ENCODE measurements at regions not wholly inside any gene's neighbourhood (a gene's known extent, or its start where the extent isn't known, plus 50 kb on each side); places are given as distances from the start of the nearest gene placed in this dataset.

DNA sequence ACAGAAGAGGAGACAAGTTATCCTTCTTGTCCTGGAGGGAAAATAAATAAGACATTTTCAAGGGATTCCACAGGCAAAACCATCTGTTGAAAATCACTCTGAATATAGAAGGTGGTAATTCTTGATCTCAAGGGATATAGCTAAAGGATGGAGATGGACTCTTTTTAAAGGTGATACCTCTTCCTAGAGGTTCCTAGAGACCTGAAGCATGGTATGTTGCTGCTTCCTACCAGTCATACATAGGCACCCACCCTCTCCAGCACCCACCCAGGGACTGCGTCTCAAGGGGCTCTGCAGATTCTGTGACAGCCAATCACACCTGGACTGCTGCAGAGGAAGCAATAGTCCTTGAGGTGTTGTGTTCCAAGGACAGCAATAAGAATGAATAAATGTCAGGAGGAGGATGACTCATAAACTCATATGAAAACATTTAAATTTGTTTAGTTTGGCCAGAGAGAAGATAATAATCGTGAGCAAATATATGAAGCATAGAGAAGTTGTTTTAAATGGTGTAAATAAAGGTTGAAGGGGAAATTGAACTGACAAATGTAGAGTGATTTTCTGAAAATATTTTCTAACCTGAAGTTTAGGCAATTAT lies 741.6 kb upstream of the CBLB start:
- DNase-seq (ENCODE audit: low read depth in 3 of 3): no peak

DNA sequence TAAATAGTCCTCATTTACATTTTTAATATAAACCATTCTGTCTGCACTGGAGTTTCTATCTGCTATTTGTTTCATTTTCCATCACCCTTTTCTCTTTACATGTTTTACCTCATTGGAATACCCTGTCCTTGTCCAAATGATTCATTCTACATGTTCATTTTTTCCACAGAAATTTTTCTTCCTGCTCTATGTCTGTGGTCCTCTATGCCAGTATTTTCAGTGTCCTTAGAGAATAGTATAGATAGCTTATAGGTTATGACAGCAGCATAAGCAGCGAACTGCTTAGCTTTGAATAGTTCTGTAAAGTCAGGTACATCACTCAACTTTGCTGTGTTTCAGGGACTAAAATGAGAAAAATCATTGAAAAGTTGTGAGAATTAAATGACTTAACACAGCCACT lies 742.3 kb upstream of the CBLB start:
- no peak for DNase-seq (ENCODE audit: low read depth in 3 of 3)

DNA sequence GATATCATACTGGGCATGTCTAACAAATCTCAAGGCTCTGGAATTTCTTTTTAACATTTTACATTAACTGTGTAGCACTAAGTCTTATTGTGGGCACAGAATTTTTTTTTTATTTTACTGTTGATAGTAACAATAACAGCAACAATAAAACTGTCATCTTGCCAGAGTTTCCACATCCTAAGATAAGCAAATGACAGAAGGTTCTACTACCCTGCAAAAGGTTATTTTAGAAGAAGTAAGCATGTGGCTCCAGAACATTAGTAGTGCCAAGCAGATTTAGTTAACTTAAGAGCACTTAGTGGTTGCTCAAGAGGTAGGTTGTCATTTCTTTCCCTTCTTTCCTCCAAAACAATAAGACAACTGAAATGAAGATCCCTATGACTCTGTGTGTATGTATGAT lies 743.0 kb upstream of the CBLB start:
- DNase-seq (ENCODE audit: low read depth in 3 of 3): no peak

DNA sequence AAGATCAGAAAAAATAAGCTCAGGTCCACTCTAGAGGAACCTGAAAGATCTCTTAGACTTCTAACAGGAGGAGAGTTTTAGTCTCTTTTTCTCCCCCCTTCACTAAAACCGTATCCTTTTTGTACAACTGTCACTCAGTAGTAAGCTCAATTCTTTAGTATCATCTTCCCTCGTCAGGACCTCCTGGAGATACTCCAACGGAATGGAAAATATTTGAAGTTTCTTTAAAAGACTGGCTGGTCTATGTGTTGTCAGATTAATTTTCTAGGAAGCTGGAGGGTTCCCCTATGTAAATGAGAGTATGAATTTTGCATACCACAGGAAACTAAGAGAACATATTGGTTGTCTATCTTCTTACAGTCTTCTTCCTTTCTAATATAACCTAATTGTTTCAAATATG lies 747.7 kb upstream of the CBLB start:
- DNase-seq (ENCODE audit: low read depth in 3 of 3): no peak

DNA sequence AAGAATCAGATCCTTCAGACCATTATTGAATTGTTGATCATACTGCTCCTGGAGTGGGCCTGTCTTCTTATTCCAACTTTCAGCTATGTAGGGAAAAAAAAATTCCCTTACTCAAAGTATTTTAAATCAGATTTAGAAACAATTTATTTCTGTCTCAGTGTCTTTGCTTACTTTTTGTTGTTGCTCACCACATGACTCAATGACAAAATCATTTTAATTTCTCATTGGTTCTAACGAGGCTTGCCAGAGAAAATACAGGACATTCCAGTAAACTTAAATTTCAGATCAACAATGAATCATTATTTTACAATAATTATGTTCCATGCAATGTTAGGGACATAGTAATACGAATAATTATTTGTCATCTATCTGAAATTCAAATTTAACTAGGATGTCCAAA lies 748.5 kb upstream of the CBLB start:
- DNase-seq (ENCODE audit: low read depth in 3 of 3): no peak

DNA sequence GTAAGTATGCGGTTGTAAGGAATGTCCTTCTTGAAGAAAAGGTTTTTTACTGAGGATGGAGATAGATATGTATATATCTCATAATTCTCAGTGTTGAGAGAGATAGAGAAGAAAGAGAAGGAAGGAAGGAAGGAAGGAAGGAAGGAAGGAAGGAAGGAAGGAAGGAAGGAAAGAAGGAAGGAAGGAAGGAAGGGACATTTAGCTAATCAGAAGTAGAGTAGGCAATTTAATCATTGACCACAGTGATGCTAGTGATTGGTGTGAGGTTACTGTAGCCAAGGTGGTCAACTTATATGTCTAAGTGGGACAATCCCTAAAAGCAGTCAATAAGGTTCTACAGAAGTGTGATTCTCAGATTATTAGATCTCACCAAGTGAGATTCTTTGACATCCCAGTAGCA lies 751.8 kb upstream of the CBLB start:
- DNase-seq (ENCODE audit: low read depth in 3 of 3): no peak

DNA sequence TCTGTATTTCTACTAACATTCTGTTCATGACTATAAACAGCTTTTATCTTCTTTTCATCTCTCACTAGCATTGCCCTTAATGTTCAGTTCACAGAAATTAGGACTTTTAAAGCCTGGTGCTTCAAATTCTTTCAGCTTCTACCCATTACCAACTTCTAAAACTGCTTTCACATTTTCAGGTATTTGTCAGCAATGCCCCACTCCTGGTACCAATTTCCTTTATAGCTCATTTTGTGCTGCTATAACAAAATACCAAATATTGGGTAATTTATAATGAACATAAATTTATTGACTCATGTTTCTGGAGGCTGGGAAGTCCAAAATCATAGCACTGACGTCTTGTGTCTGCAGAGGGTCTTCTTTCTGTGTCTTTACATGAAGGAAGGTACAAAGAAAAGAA lies 753.1 kb upstream of the CCDC54 start:
- no peak for DNase-seq (ENCODE audit: low read depth in 3 of 3)

DNA sequence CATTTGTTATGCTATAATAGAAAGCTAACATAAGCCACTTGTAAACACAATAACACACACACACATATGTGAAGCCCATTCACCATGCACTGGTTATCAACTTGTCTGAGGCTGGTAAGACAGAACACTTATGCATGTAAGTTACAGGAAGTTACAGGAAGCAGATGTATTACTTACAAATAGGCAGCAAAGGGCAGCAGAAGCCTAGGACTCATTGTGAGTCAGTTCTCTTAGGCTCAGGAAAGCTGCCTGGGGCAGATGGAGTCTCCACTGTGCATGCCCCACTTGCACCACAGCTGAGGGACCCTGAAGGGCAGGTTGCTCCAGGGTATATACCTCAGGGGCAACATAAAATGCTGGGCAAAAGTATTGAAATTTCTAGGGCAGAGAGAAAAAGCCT lies 748.8 kb upstream of the CCDC54 start:
- DNase-seq (ENCODE audit: low read depth in 3 of 3): no peak

DNA sequence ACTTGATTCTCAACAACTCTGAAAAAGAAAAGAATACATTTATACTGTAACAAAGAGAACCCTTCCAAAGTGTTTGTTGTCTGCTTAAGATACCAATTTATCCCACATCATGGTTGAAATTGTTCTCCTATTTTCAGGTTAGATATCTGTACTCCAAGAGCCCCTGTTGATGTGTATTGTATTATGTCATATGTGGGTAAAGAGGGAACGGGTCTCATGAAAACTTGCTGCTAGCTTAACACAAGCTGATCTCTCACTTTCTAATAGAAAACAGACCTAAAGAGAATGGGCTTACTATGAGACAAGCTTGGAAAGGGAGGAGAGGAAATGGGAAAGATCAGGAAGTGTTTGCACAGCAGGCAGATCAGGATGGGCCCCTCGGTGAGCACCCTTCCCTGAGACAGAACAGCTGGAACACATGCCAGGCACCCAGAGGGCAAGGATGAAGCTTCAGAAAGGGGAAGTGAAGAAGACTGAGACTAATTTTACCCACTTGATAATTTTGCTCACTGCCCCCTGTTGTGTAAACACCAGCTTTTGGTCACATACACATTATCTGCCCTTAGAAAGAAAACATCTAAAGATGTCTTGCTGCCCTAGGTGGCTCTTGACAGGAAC lies 747.9 kb upstream of the CCDC54 start:
- no peak for DNase-seq (ENCODE audit: low read depth in 3 of 3)

DNA sequence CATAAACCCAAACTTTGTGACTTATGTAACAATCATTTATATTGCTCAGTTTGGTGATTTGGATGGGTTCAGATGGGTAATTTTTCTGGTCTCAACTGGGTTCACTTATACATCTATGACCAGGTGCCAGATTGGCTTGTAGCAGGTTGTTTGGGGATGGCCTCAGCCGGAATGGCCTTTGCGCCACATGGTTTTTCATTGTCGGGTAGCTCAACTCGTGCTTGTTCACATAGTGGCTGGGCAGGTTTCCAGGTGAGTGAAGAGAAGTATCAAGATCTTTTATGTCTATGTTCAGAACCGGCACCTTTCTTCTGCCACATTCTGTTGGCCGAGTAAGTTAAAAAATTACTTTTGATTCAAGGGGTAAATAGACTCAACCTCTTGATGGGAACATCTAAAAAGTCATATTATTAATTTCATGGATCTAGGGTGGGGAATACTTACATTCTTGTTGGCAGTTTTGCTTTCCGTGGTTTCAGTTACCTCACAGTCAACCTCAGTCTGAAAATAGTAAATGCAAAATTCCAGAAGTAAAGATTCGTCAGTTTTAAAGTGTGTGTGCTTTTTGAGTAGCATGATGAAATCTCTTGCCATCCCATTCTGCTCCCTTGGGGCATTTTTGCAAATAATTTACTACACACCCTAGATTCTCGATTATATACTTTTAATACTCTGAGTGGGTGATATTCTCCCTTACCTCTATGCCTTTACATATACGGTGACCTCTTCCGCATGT lies 745.7 kb upstream of the CCDC54 start:
- DNase-seq (ENCODE audit: low read depth in 3 of 3): no peak

DNA sequence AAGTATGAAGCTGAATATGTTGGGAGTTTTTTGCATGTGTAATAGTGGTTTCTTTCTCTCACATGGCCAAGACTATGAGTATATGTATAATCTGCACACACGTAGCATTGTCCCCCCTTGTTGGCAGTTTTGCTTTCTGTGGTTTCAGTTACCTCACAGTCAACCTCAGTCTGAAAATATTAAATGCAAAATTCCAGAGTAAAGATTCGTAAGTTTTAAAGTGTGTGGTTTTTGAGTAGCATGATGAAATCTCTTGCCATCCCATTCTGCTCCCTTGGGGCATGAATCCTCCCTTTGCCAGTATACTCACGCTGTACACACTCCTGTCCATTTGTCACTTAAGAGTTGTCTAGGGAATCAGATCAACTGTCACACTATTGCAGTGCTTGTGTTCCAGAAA lies 742.0 kb upstream of the CCDC54 start:
- no peak for DNase-seq (ENCODE audit: low read depth in 3 of 3)

DNA sequence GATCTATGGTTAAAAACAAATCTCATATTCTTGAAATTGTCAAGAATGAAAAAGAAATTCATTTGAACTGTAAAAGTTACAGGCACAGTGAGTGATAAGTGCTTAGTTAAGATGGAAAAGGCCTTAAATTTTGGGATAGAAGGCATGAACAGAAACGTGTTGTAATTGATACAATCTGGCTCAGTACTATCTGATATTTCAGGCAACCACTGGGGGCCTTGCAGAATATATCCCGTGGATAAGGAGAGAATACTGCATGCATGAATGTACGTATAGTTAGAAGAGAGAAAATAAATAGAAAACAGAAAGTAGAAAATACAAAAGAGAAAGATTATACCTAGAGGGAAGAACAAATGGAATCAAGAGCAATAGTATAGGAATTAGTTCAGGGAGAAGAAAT lies 741.4 kb upstream of the CCDC54 start:
- DNase-seq (ENCODE audit: low read depth in 3 of 3): no peak

DNA sequence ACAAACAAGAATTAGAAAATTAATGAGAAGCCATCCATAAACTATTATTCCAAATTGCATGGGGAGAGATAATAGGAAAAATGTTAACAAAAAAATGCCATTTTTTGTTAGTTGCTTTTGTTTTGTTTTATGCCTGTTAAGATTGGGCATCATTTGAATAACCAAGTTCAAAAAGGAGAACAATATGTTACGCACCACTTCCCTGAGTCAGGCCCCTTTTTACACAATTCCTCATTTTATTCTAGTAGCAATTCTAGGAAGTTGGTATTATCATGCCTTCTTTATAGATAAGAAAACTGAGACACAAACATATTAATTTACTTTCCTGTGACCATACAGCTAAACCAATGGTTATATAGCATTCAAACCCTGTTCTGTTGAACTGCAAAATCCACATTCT lies 736.9 kb upstream of the CCDC54 start:
- no peak for DNase-seq (ENCODE audit: low read depth in 3 of 3)

DNA sequence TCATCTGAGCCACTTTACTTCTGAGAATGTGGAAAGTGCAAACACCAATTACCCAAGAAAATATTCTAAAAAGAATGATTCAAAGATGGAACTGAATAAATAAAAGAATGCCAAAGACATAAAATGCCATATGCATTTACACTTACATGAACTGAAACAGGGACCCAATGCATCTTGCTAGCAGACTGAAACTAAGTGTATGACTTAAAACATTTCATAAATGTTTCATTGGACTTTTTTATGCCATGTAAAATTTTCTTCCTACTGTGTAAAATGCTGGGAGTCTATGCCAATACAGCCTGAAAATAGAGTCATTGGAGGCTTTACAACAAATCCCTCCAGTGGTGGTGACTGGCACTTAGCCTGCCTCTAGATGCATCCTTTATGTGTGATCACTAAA lies 735.1 kb upstream of the CCDC54 start:
- DNase-seq (ENCODE audit: low read depth in 3 of 3): no peak

DNA sequence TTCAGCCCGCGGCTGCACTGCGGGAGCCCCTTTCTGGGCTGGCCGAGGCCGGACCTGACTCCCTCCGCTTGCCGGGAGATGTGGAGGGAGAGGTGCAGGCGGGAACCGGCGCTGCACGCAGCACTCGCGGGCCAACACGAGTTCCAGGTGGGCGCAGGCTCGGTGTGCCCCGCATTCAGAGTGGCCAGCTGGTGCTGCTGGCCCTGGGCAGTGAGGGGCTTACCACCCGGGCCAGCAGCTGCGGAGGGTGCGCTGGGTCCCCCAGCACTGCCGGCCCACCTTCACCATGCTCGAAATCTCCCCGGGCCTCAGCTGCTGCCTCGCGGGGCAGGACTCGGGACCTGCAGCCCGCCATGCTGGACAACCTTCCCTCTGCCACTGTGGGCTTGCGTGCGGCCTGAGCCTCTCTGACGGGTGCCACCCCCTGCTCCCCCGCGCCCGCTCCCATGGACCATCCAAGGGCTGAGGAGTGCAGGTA lies 733.5 kb upstream of the CCDC54 start:
- DNase-seq (ENCODE audit: low read depth in 3 of 3): no peak

DNA sequence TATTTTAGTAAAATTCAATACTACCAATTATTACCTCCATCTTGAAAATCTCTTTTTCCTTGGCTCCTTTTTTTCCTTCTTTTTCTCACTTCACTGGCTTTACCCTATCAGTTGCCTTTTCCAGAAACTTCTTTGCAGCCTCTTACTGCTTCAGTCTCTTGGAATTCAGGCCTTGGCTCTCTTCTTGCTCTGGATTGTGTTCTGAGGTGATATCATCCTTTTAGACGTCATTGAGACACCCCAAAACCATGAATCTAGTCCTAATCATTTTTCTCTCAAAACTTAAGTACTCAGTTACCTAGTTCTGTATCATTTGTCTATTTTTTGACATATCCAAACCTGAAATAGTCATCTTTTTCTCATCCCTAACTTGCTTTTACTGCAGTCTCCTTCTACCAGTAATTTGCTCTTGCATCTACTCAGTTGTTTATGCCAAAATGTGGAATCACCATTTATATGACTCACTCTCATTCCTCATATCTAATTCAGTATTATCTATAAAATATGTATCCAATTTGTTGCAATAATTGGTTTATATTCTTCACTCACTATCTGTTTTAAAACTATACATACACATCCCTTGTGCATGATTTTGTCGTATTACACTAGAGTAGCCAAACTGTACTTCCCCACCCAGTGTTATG lies 703.2 kb upstream of the CCDC54 start:
- no peak for DNase-seq (ENCODE audit: low read depth in 3 of 3)

DNA sequence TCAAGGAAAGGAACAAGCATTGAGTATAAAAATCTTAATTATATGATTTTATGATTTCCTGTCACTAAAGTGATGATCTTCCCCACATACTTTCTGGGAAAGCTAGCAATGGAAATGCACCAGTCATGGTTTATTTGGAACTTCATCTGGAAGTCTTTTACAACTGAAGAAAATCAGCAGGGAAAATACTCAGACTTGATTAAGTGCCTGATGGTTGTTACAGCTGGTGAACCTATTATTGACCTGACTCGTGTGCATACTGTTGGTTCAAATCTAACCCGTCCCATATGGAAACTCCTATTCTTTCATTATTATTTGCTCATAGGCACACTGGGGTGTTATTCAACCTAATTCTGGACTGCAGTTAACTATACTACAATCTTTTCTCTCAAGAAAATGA lies 701.8 kb upstream of the CCDC54 start:
- no peak for DNase-seq (ENCODE audit: low read depth in 3 of 3)

DNA sequence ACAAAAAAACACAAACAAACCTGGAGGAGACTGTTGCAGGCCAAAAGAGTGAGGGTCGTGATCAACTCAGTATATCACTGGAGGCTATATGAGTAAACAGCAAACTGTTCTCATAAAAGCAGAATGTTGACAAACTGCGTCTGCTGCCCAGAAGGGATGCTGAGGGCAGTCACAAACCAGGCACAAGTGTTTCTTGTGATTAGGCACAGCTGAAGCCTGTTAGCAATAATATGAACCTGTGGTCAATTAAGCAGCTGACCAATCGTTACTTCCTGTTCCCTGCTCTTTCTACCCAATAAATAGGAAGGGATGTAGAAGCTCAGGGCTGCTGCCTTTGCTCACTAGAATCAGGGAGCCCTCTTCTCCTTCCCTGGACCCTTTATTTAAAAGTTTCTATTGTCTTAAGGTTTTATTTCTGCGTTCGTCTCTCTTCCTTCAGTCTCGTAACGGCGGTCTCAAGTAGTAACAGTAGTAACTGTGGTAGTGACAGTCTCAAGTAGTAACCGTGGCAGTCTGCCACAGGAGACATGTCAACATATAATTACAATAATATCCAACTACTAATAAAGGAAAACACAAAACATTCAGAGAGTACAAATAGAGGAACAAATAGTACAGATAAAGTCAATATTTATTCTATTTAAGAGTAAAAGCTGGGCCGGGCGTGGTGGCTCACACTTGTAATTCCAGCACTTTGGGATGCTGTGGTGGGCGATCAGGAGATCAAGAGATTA lies 698.4 kb upstream of the CCDC54 start:
- no peak for DNase-seq (ENCODE audit: low read depth in 3 of 3)

DNA sequence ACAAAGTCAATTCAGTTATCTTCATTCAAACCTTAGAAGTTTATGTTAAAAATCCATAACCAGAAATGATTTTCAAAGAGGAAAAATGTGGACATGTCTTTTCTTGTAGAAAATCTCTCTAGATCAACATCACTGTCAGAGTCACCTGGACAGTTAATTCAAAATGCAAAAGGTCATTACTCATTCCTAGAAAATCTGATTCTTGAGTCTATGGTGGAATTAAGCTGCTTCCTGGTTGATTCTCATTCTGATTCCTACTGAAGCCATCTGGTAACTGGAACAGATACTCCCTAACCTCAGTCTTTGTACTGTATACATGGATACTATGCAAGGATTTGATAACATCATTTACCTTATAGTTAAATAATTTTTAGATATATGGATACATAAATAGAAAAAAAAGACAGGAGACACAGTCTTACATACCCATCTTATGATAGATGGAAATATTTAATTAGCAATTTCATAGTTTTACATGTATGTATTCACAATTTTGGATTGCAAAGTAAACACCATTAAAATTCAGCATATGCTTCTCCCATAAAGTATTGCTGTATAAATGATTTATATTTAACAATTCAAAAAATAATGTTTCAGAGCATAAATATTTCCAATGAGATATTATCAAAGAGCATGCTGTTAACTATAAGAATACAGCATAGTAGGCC lies 693.2 kb upstream of the CCDC54 start:
- DNase-seq (ENCODE audit: low read depth in 3 of 3): no peak

DNA sequence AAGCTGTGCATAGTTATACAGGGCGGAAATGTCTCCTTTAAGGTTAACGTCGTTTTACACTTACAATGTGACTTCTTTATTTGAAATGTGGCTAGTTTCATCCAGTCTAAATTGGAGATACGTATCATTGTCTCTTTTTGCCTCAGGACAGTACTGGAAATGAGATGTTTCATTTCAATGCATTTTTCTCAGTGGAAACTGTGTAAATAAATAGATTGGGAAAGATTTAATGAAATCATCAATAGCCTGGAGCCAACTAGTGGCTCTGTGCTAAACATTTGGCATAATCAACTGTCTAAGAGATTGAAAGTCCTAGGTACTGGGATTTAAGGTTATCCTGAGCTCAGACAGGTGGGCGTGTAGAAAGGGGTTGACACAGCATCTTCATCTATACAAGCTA lies 691.5 kb upstream of the CCDC54 start:
- DNase-seq (ENCODE audit: low read depth in 3 of 3): no peak

DNA sequence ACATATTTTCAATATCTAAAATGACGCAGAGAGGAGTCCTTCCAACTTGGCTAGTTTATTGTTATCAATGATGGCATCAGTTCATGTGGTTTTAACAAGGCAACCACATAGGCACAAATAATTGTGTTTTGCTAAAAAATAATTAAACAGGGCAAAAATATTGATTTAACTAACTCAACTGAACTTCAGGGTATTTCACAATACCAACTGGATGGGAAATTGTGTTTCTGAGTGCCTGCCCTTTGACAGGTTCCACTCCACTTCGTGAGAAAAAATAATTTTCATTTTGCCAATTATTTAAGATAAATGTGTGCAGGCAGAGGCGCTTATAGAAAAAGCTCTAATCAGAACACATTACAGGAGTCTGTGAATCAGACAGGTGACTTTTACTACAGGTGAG lies 689.3 kb upstream of the CCDC54 start:
- no peak for DNase-seq (ENCODE audit: low read depth in 3 of 3)

DNA sequence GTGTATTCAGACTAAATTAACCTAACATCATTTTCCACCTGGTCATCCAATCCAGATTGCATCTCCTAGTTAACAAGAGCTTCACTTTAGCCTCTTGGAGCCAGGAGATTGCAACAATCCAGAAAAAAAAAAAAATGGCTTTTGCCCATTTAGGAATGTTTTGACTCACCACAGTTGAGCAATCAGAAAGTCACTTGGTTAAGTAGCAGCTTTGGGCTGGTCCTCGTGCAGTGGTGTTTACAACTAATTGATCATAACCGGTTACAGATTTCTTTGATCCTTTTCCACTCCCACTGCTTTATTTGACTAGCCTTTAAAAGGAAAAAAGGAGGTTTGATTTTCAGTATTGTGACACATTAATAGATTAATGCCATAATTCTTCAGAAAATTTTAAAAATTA lies 688.8 kb upstream of the CCDC54 start:
- DNase-seq (ENCODE audit: low read depth in 3 of 3): no peak
